ENCODE measurements at regions not wholly inside any gene's neighbourhood (a gene's known extent, or its start where the extent isn't known, plus 50 kb on each side); places are given as distances from the start of the nearest gene placed in this dataset.
"Not testable (repeated sequence)": the region's sequence is repeated elsewhere in the genome, so short reads cannot be mapped to it uniquely, and the experiment has no call there.

GRCh38 chr7:86995814-86996213 lies 63.6 kb downstream of the ELAPOR2 start:
- TF ChIP-seq CTCF (IDR thresholded peaks at IDR 0.05; ENCODE audit: borderline replicate concordance, control extremely low read depth, extremely low read depth, insufficient read depth, missing control alignments) = no peak
- DNase-seq (ENCODE audit: low spot score) = no peak
- in situ Hi-C loops (cut with MboI; ENCODE audit: low sequenced_read_pairs, unreplicated experiment) = no loop called here

GRCh38 chr7:86995052-86995725 lies 64.3 kb downstream of the ELAPOR2 start:
- DNase-seq (ENCODE audit: low spot score) = no peak
- no peak for TF ChIP-seq CTCF (IDR thresholded peaks at IDR 0.05; ENCODE audit: borderline replicate concordance, control extremely low read depth, extremely low read depth, insufficient read depth, missing control alignments)
- in situ Hi-C loops (cut with MboI; ENCODE audit: low sequenced_read_pairs, unreplicated experiment) = no loop called here

GRCh38 chr7:86991771-86992191 lies 67.7 kb downstream of the ELAPOR2 start:
- in situ Hi-C loops (cut with MboI; ENCODE audit: low sequenced_read_pairs, unreplicated experiment) = no loop called here

GRCh38 chr7:86991093-86991769 lies 68.2 kb downstream of the ELAPOR2 start:
- no peak for DNase-seq (ENCODE audit: low spot score)
- in situ Hi-C loops (cut with MboI; ENCODE audit: low sequenced_read_pairs, unreplicated experiment) = no loop called here
- TF ChIP-seq CTCF (IDR thresholded peaks at IDR 0.05; ENCODE audit: borderline replicate concordance, control extremely low read depth, extremely low read depth, insufficient read depth, missing control alignments) = no peak

More at GRCh38 chr7:86991771-86992191, 67.7 kb downstream of the ELAPOR2 start:
- no peak for TF ChIP-seq CTCF (IDR thresholded peaks at IDR 0.05; ENCODE audit: borderline replicate concordance, control extremely low read depth, extremely low read depth, insufficient read depth, missing control alignments)
- DNase-seq (ENCODE audit: low spot score) = no peak

- no peak for TF ChIP-seq CTCF (IDR thresholded peaks at IDR 0.05; ENCODE audit: borderline replicate concordance, control extremely low read depth, extremely low read depth, insufficient read depth, missing control alignments)
- no peak for DNase-seq (ENCODE audit: low spot score)
- in situ Hi-C loops (cut with MboI; ENCODE audit: low sequenced_read_pairs, unreplicated experiment) = no loop called here
Observed at GRCh38 chr7:86989407-86989806, 70.0 kb downstream of the ELAPOR2 start.

GRCh38 chr7:86987834-86988233 lies 71.6 kb downstream of the ELAPOR2 start:
- in situ Hi-C loops (cut with MboI; ENCODE audit: low sequenced_read_pairs, unreplicated experiment); DNase-seq (ENCODE audit: low spot score): not testable (repeated sequence)

- DNase-seq (ENCODE audit: low spot score); in situ Hi-C loops (cut with MboI; ENCODE audit: low sequenced_read_pairs, unreplicated experiment): not testable (repeated sequence)
Observed at GRCh38 chr7:86987358-86987757, 72.1 kb downstream of the ELAPOR2 start.

GRCh38 chr7:86985342-86985741 lies 74.1 kb downstream of the ELAPOR2 start:
- in situ Hi-C loops (cut with MboI; ENCODE audit: low sequenced_read_pairs, unreplicated experiment); DNase-seq (ENCODE audit: low spot score): not testable (repeated sequence)

GRCh38 chr7:86983654-86984053 lies 75.8 kb downstream of the ELAPOR2 start:
- DNase-seq (ENCODE audit: low spot score); in situ Hi-C loops (cut with MboI; ENCODE audit: low sequenced_read_pairs, unreplicated experiment): not testable (repeated sequence)

- in situ Hi-C loops (cut with MboI; ENCODE audit: low sequenced_read_pairs, unreplicated experiment); DNase-seq (ENCODE audit: low spot score): not testable (repeated sequence)
Observed at GRCh38 chr7:86981937-86982336, 77.5 kb downstream of the ELAPOR2 start.

All from GM13976 (cell line).